RWPE2 (cell line): ENCODE measurements at regions not wholly inside any gene's neighbourhood (a gene's known extent, or its start where the extent isn't known, plus 50 kb on each side); places are given as distances from the start of the nearest gene placed in this dataset.

Experiments used
- ATAC-seq: fragments of 200-7000 bp; cut with Tn5 transposase; 3 replicates; pipeline ENCODE4 v1.9.1; 2021; ENCODE audit warnings: low read depth
- DNase-seq: peaks from one replicate; pipeline ENCODE4 v3.0.0-alpha.2; 2020; ENCODE audit warnings: low spot score
- H3K27ac ChIP-seq: fragments of 450-650 bp; 2 replicates; pipeline ENCODE4 v1.5.1; 2017; ENCODE audit warnings: mild to moderate bottlenecking; ENCODE audit not compliant: poor library complexity, severe bottlenecking
- H3K27me3 ChIP-seq: fragments of 250-450 bp; sonication (Bioruptor Pico); 2 replicates; pipeline ENCODE4 v1.5.1; 2021; ENCODE audit warnings: mild to moderate bottlenecking, moderate library complexity; ENCODE audit not compliant: insufficient read depth, poor library complexity, severe bottlenecking
- H3K36me3 ChIP-seq: fragments of 250-450 bp; sonication (Bioruptor Pico); 2 replicates; pipeline ENCODE4 v1.5.1; 2020; ENCODE audit warnings: low read depth, mild to moderate bottlenecking, moderate library complexity
- H3K4me1 ChIP-seq: fragments of 250-450 bp; sonication (Bioruptor Pico); 2 replicates; pipeline ENCODE4 v1.5.1; 2021; ENCODE audit warnings: mild to moderate bottlenecking, moderate library complexity; ENCODE audit not compliant: insufficient read depth, poor library complexity, severe bottlenecking
- H3K4me3 ChIP-seq: fragments of 250-450 bp; sonication (Bioruptor Pico); 2 replicates; pipeline ENCODE4 v1.5.1; 2021; ENCODE audit warnings: mild to moderate bottlenecking, moderate library complexity; ENCODE audit not compliant: severe bottlenecking
- H3K9me3 ChIP-seq: fragments of 250-450 bp; sonication (Bioruptor Pico); 2 replicates; pipeline ENCODE4 v1.5.1; 2021; ENCODE audit warnings: mild to moderate bottlenecking, moderate library complexity; ENCODE audit not compliant: severe bottlenecking
- CTCF ChIP-seq: fragments of 450-650 bp; IDR thresholded peaks from one replicate; pipeline ENCODE4 v1.5.1; 2017; ENCODE audit warnings: mild to moderate bottlenecking, moderate library complexity; ENCODE audit not compliant: poor library complexity, severe bottlenecking

- TF ChIP-seq CTCF, result no peak
- no peaks in the 10 kb centered on the region for H3K36me3 ChIP-seq
- DNase-seq, result no peak
- no peak overlapping the region for H3K4me3 ChIP-seq
- H3K4me1 ChIP-seq, result peaks cover 3% of the 10 kb centered on the region
- no peaks in the 10 kb centered on the region for H3K27me3 ChIP-seq
- no peak for ATAC-seq
- H3K9me3 ChIP-seq, result no peaks in the 10 kb centered on the region
- no peak overlapping the region for H3K27ac ChIP-seq
Measured at GRCh38 chr1:201728731-201729130, 100.2 kb upstream of the IPO9 start.

GRCh38 chr1:201729973-201730608 is 98.9 kb upstream of the IPO9 start:
- Histone ChIP-seq H3K9me3 (no peaks in the 10 kb centered on the region), H3K27me3 (no peaks in the 10 kb centered on the region), H3K4me1 (peaks cover 3% of the 10 kb centered on the region), H3K27ac (no peak overlapping the region), H3K4me3 (no peak overlapping the region), H3K36me3 (no peaks in the 10 kb centered on the region)
- TF ChIP-seq CTCF, result no peak
- ATAC-seq (no peak), DNase-seq (no peak)

GRCh38 chr1:201730611-201731010 is 98.3 kb upstream of the IPO9 start:
- ATAC-seq (no peak), DNase-seq (no peak)
- H3K9me3 ChIP-seq, result no peaks in the 10 kb centered on the region
- H3K27me3 ChIP-seq, result no peaks in the 10 kb centered on the region
- H3K4me3 ChIP-seq, result no peak overlapping the region
- no peaks in the 10 kb centered on the region for H3K36me3 ChIP-seq
- peaks cover 3% of the 10 kb centered on the region for H3K4me1 ChIP-seq
- no peak for TF ChIP-seq CTCF
- H3K27ac ChIP-seq, result no peak overlapping the region

GRCh38 chr1:201731142-201731541 is 97.8 kb upstream of the IPO9 start:
- no peak for ATAC-seq
- no peak for TF ChIP-seq CTCF
- peaks cover 3% of the 10 kb centered on the region for H3K4me1 ChIP-seq
- DNase-seq, result no peak
- no peaks in the 10 kb centered on the region for H3K36me3 ChIP-seq
- H3K27ac ChIP-seq, result no peak overlapping the region
- H3K9me3 ChIP-seq, result no peaks in the 10 kb centered on the region
- no peak overlapping the region for H3K4me3 ChIP-seq
- no peaks in the 10 kb centered on the region for H3K27me3 ChIP-seq

GRCh38 chr1:201731592-201731991 is 97.4 kb upstream of the IPO9 start:
- no peaks in the 10 kb centered on the region for H3K9me3 ChIP-seq
- DNase-seq, result no peak
- H3K36me3 ChIP-seq, result no peaks in the 10 kb centered on the region
- no peaks in the 10 kb centered on the region for H3K27me3 ChIP-seq
- no peak for ATAC-seq
- H3K4me3 ChIP-seq, result no peak overlapping the region
- H3K27ac ChIP-seq, result no peak overlapping the region
- TF ChIP-seq CTCF, result no peak
- peaks cover 3% of the 10 kb centered on the region for H3K4me1 ChIP-seq
